CD14-positive monocyte (primary cell): ENCODE measurements at regions not wholly inside any gene's neighbourhood (a gene's known extent, or its start where the extent isn't known, plus 50 kb on each side); places are given as distances from the start of the nearest gene placed in this dataset.

Experiments used
- small RNA-seq: library from RNA; depleted of rRNA; stranded (forward); fragments of <200 nt; gene quantifications from one replicate; pipeline ENCODE3, GENCODE V24; 2012; ENCODE audit warnings: low read depth; ENCODE audit not compliant: insufficient read length

Small RNA genes in the stretch of these regions (small RNA-seq; reads per million reads assigned to genes)
- gene RF00003: 103 reads per million, percentile 96 among the genes with 10 or more reads in this experiment
